ENCODE measurements at regions not wholly inside any gene's neighbourhood (a gene's known extent, or its start where the extent isn't known, plus 50 kb on each side); places are given as distances from the start of the nearest gene placed in this dataset.

DNA sequence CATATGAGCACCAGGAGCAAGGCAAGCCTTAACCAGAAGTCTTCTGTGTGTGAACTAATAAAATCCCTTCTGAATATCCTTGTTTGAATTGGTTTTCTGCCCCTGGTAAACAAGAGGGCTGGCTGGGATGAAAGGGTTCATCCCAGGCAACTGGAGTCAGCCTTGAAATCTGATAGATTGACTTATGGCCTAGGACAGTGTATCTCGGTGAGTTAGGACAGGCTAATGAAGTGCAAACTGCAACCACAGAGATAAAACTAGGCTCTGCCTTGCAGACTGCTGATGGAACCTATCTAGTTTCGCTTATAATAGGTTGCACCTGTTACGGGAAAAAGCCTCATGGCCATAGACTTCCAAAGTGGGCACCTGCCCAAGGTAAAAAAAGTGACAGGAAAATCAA, 451.9 kb upstream of the NOVA1 start:
- no peaks in the 10 kb centered on the region for H3K27me3 Mint-ChIP-seq (ENCODE audit: low read depth, poor library complexity)
- peaks cover 19% of the 10 kb centered on the region for H3K4me1 Mint-ChIP-seq
- DNase-seq = peak; percentile 3
- peaks cover 14% of the 10 kb centered on the region for H3K9me3 Mint-ChIP-seq
- TF ChIP-seq, protein P1, sequence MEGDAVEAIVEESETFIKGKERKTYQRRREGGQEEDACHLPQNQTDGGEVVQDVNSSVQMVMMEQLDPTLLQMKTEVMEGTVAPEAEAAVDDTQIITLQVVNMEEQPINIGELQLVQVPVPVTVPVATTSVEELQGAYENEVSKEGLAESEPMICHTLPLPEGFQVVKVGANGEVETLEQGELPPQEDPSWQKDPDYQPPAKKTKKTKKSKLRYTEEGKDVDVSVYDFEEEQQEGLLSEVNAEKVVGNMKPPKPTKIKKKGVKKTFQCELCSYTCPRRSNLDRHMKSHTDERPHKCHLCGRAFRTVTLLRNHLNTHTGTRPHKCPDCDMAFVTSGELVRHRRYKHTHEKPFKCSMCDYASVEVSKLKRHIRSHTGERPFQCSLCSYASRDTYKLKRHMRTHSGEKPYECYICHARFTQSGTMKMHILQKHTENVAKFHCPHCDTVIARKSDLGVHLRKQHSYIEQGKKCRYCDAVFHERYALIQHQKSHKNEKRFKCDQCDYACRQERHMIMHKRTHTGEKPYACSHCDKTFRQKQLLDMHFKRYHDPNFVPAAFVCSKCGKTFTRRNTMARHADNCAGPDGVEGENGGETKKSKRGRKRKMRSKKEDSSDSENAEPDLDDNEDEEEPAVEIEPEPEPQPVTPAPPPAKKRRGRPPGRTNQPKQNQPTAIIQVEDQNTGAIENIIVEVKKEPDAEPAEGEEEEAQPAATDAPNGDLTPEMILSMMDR (IDR thresholded peaks at IDR 0.05) = no peak
- H3K4me3 Mint-ChIP-seq = no peak overlapping the region
- no peaks in the 10 kb centered on the region for H3K36me3 Mint-ChIP-seq (ENCODE audit: low read depth)
- peak overlapping the region; percentile 90 for H3K27ac Mint-ChIP-seq

DNA sequence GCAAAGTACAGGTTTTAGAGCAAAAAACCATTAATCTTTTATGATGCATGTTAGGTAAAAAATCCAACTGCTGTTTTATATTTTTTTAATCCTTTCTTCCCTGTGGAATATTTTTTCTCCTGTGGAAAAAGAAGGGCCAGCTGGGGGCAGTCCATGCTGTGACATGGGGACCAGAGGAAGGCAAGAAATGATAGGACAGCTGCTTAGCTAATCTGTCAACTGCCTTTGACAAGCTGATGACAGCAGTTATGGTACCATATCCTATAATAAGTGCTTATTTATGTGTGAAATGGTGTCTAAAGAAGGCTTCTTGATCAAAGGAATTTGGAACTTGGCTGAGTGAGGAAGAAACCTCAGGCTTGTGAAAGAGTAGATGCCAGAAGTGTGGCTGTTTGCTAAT, 452.4 kb upstream of the NOVA1 start:
- no peaks in the 10 kb centered on the region for H3K27me3 Mint-ChIP-seq (ENCODE audit: low read depth, poor library complexity)
- no peak overlapping the region for H3K4me3 Mint-ChIP-seq
- DNase-seq = no peak
- TF ChIP-seq, protein P1 (IDR thresholded peaks at IDR 0.05) = no peak
- H3K4me1 Mint-ChIP-seq = peaks cover 19% of the 10 kb centered on the region
- H3K36me3 Mint-ChIP-seq (ENCODE audit: low read depth) = no peaks in the 10 kb centered on the region
- H3K9me3 Mint-ChIP-seq = peaks cover 14% of the 10 kb centered on the region
- H3K27ac Mint-ChIP-seq = no peak overlapping the region

DNA sequence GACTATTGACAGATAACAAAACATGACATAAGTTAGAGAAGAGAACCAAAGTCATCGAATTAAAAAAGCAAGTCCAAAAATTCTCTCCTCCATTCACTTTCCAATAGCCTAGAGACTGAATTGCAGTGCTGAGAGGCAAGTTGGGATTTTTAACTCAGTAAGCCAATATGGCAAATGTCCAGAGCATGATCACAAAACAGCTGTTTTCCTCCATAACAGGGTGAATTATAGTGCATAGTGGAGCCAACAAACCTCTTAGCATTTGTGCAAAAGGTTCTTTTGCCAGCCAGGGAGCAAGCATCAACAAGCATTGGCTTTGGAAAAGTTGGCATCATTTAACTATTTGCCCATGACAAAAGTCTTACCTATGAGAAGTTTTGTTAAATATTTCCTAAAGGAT, 458.8 kb upstream of the NOVA1 start:
- H3K9me3 Mint-ChIP-seq = peaks cover 14% of the 10 kb centered on the region
- TF ChIP-seq, protein P1 (IDR thresholded peaks at IDR 0.05) = no peak
- H3K36me3 Mint-ChIP-seq (ENCODE audit: low read depth) = no peaks in the 10 kb centered on the region
- no peaks in the 10 kb centered on the region for H3K27me3 Mint-ChIP-seq (ENCODE audit: low read depth, poor library complexity)
- no peak for DNase-seq
- H3K27ac Mint-ChIP-seq = no peak overlapping the region
- no peak overlapping the region for H3K4me3 Mint-ChIP-seq
- H3K4me1 Mint-ChIP-seq = no peaks in the 10 kb centered on the region

GRCh38 chr14:27061299-27061698, 463.5 kb upstream of the NOVA1 start:
- no peaks in the 10 kb centered on the region for H3K4me1 Mint-ChIP-seq
- DNase-seq = no peak
- H3K36me3 Mint-ChIP-seq (ENCODE audit: low read depth) = no peaks in the 10 kb centered on the region
- H3K9me3 Mint-ChIP-seq = no peaks in the 10 kb centered on the region
- TF ChIP-seq, protein P1 (IDR thresholded peaks at IDR 0.05) = no peak
- H3K27ac Mint-ChIP-seq = no peak overlapping the region
- no peaks in the 10 kb centered on the region for H3K27me3 Mint-ChIP-seq (ENCODE audit: low read depth, poor library complexity)
- H3K4me3 Mint-ChIP-seq = no peak overlapping the region

DNA sequence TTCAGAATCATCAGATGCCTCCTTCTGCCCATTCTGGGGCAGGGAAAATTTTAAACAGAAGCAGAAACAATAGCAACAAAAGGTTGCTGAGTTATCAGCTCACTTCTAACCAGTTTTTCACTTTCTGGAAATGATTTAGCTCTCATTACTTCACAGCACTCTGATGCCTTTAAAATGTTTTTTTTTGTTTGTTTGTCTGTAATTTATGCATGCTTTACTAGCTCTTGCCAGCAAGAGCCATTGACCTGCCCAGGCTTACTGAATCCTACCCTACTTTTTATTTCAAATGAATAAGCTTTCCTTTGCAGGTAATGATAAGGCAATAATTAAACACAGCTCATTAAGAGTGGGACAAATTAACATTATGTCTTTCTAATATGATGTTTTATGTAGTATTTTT, 466.1 kb upstream of the NOVA1 start:
- H3K36me3 Mint-ChIP-seq (ENCODE audit: low read depth) = no peaks in the 10 kb centered on the region
- H3K27me3 Mint-ChIP-seq (ENCODE audit: low read depth, poor library complexity) = no peaks in the 10 kb centered on the region
- DNase-seq = no peak
- no peaks in the 10 kb centered on the region for H3K9me3 Mint-ChIP-seq
- H3K4me3 Mint-ChIP-seq = no peak overlapping the region
- TF ChIP-seq, protein P1 (IDR thresholded peaks at IDR 0.05) = no peak
- no peak overlapping the region for H3K27ac Mint-ChIP-seq
- H3K4me1 Mint-ChIP-seq = no peaks in the 10 kb centered on the region

GRCh38 chr14:27065886-27066285, 468.1 kb upstream of the NOVA1 start:
- H3K9me3 Mint-ChIP-seq = no peaks in the 10 kb centered on the region
- no peaks in the 10 kb centered on the region for H3K36me3 Mint-ChIP-seq (ENCODE audit: low read depth)
- TF ChIP-seq, protein P1 (IDR thresholded peaks at IDR 0.05) = no peak
- no peak for DNase-seq
- H3K27ac Mint-ChIP-seq = no peak overlapping the region
- H3K4me1 Mint-ChIP-seq = no peaks in the 10 kb centered on the region
- H3K27me3 Mint-ChIP-seq (ENCODE audit: low read depth, poor library complexity) = no peaks in the 10 kb centered on the region
- H3K4me3 Mint-ChIP-seq = no peak overlapping the region

Measured in nephron progenitor cell (in vitro differentiated cells).